ENCODE measurements at regions not wholly inside any gene's neighbourhood (a gene's known extent, or its start where the extent isn't known, plus 50 kb on each side); places are given as distances from the start of the nearest gene placed in this dataset.
"Not testable (repeated sequence)": the region's sequence is repeated elsewhere in the genome, so short reads cannot be mapped to it uniquely, and the experiment has no call there.

DNA sequence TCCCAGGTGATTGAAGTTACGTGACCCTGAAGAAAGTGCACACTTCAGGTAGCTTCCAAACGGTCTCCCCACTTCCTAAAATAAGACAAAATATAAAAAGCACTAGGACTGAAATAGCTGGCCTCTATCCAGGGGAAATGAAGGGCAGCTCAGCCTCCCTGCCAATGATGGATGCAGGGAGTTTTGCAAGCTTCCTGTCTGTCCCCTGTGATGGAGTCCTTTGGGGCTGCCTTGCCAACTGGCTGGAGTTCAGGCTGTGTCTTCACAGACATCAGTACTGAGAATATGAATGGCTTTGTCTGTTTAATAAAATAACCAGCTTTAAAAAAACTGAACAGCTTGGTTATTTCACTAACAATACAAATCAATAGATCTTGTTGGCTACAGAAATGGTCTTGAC is 101.4 kb upstream of the GPR12 start:
- CTCF ChIA-PET, result no interaction called here

DNA sequence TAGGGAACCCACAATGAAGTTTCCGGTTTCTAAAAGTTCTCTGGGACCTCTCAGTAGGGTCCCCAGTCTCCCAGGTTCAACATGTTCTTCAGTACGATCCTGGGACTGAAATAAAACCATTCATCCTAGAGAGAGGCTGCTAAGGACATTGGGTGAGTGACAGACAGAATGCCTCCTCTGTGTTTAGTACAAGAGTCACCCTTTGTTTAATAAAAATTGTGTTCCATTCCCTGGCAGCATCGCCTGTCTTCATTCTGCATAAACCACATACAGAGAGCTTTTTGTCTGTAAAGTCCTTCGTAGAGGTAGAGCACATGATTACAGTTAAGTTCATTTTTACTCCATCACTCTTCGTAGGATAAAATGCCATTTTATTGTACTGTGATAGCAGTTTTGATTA is 95.3 kb upstream of the GPR12 start:
- no peak for DNase-seq (ENCODE audit: extremely low spot score)
- POLR2A ChIA-PET, result no interaction called here
- TF ChIP-seq SP1 (IDR thresholded peaks at IDR 0.05), result no peak
- TF ChIP-seq L3MBTL2 (conservative IDR thresholded peaks at IDR 0.05), result no peak
- TF ChIP-seq FOXA1 (IDR thresholded peaks at IDR 0.05), result no peak
- TF ChIP-seq FOXM1 (IDR thresholded peaks at IDR 0.05; ENCODE audit: borderline replicate concordance), result no peak
- no peak for TF ChIP-seq ZNF384 (IDR thresholded peaks at IDR 0.05)
- TF ChIP-seq FOXK2 (IDR thresholded peaks at IDR 0.05), result no peak
- no peak for TF ChIP-seq LEF1 (IDR thresholded peaks at IDR 0.05; ENCODE audit: borderline replicate concordance)
- no peak for TF ChIP-seq NFRKB (IDR thresholded peaks at IDR 0.05)
- no peak for TF ChIP-seq SUZ12 (IDR thresholded peaks at IDR 0.05)
- no peak for TF ChIP-seq BHLHE40 (IDR thresholded peaks at IDR 0.05; ENCODE audit: borderline replicate concordance)
- TF ChIP-seq TARDBP (IDR thresholded peaks at IDR 0.05), result no peak
- no peak for TF ChIP-seq HDGF (IDR thresholded peaks at IDR 0.05; ENCODE audit: borderline replicate concordance)
- TF ChIP-seq, protein P1, sequence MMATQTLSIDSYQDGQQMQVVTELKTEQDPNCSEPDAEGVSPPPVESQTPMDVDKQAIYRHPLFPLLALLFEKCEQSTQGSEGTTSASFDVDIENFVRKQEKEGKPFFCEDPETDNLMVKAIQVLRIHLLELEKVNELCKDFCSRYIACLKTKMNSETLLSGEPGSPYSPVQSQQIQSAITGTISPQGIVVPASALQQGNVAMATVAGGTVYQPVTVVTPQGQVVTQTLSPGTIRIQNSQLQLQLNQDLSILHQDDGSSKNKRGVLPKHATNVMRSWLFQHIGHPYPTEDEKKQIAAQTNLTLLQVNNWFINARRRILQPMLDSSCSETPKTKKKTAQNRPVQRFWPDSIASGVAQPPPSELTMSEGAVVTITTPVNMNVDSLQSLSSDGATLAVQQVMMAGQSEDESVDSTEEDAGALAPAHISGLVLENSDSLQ (IDR thresholded peaks at IDR 0.05), result no peak
- no peak for TF ChIP-seq ARNT (IDR thresholded peaks at IDR 0.05)
- no peak for TF ChIP-seq ELF4 (IDR thresholded peaks at IDR 0.05)
- CTCF ChIA-PET, result interaction anchor here (1.1 kb wide), 1 partner anchor 17 kb away, joined by 6 read pairs; no protein-coding TSS in a partner anchor

More for the DNA sequence above, 101.4 kb upstream of the GPR12 start:
- DNase-seq (ENCODE audit: extremely low spot score), result no peak
- TF ChIP-seq CTBP1 (IDR thresholded peaks at IDR 0.05; ENCODE audit: borderline replicate concordance), result no peak
- POLR2A ChIA-PET, result no interaction called here

DNA sequence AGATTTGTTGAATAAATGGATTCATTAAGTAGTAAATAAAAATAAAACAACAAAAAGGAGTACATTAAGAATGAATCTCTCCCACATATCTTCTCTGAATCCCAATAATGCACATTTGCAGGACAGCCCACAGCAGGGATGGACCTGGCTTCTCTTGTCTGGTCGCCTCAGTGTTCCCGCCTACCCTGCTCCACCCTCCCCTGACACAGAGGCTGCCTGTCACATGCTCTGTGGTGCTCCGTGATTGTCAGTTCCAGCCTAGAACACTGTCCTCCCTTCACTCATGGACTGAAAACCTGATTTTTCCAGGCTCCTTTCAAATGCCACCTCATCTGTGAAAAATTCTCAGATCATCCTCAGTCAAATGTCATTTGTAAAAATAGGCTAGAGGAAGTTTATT is 94.5 kb upstream of the GPR12 start:
- ChIA-PET POLR2A (no interaction called here), CTCF (no interaction called here)
- TF ChIP-seq ARNT (IDR thresholded peaks at IDR 0.05) (no peak), BHLHE40 (IDR thresholded peaks at IDR 0.05; ENCODE audit: borderline replicate concordance) (no peak), FOXA1 (IDR thresholded peaks at IDR 0.05) (no peak), ELF4 (IDR thresholded peaks at IDR 0.05) (no peak), LEF1 (IDR thresholded peaks at IDR 0.05; ENCODE audit: borderline replicate concordance) (no peak), HDGF (IDR thresholded peaks at IDR 0.05; ENCODE audit: borderline replicate concordance) (no peak), TARDBP (IDR thresholded peaks at IDR 0.05) (no peak), FOXK2 (IDR thresholded peaks at IDR 0.05) (no peak), FOXM1 (IDR thresholded peaks at IDR 0.05; ENCODE audit: borderline replicate concordance) (no peak), L3MBTL2 (conservative IDR thresholded peaks at IDR 0.05) (no peak), ZNF384 (IDR thresholded peaks at IDR 0.05) (no peak)
- TF ChIP-seq, protein P1 (IDR thresholded peaks at IDR 0.05), result no peak
- DNase-seq (ENCODE audit: extremely low spot score), result no peak

DNA sequence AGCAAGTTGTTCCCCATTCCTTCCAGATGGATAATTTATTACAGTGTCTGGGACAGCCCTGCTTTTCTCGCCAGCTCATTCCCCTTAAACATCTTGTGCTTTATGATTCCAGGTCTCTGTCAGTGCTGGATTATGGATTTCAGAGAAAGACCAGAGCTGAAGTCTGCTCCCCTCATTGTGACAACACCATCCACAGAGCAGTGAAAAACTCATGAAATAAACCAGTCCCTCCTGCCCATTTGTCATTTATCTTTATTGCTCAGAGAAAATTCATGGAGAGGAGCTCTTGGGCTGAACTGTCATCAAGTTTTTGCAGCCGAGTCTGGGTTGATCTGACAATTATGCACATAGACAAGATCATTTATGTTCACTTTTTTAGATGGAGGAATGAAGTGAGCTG is 92.7 kb upstream of the GPR12 start:
- DNase-seq (ENCODE audit: extremely low spot score), result no peak
- TF ChIP-seq FOXM1 (IDR thresholded peaks at IDR 0.05; ENCODE audit: borderline replicate concordance), result no peak
- no peak for TF ChIP-seq LEF1 (IDR thresholded peaks at IDR 0.05; ENCODE audit: borderline replicate concordance)
- TF ChIP-seq HDGF (IDR thresholded peaks at IDR 0.05; ENCODE audit: borderline replicate concordance), result no peak
- no peak for TF ChIP-seq L3MBTL2 (conservative IDR thresholded peaks at IDR 0.05)
- no peak for TF ChIP-seq FOXK2 (IDR thresholded peaks at IDR 0.05)
- TF ChIP-seq ARNT (IDR thresholded peaks at IDR 0.05), result no peak
- TF ChIP-seq, protein P1 (IDR thresholded peaks at IDR 0.05), result no peak
- no peak for TF ChIP-seq ELF4 (IDR thresholded peaks at IDR 0.05)
- TF ChIP-seq BHLHE40 (IDR thresholded peaks at IDR 0.05; ENCODE audit: borderline replicate concordance), result no peak
- no peak for TF ChIP-seq SUZ12 (IDR thresholded peaks at IDR 0.05)
- TF ChIP-seq NFRKB (IDR thresholded peaks at IDR 0.05), result no peak
- no peak for TF ChIP-seq CTBP1 (IDR thresholded peaks at IDR 0.05; ENCODE audit: borderline replicate concordance)
- TF ChIP-seq SP1 (IDR thresholded peaks at IDR 0.05), result no peak
- TF ChIP-seq TARDBP (IDR thresholded peaks at IDR 0.05), result no peak
- no peak for TF ChIP-seq FOXA1 (IDR thresholded peaks at IDR 0.05)
- no peak for TF ChIP-seq ZNF384 (IDR thresholded peaks at IDR 0.05)
- ChIA-PET CTCF (interaction anchor here (0.6 to 1.1 kb wide), 2 partner anchors 20 to 247 kb away, joined by 3 to 5 read pairs; no protein-coding TSS in a partner anchor), POLR2A (no interaction called here)

DNA sequence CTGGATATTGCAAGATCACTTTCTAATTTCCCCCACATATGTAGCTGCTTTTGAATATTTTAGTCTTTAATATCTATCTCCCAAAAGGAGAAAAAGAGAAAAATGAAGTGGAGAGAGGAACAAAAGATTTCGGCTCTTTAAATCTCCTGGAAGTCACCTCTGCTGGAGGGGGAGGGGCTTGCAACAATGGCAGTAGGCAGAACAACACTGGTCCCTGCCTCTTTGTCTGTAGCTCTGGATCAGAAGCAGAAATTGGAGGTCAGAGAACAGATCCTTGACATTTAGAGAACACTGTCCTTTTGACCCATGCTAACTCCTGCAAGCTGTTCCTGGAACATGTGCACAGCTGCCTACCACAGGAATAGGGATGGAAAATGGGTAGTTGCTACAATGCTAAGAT is 86.7 kb upstream of the GPR12 start:
- TF ChIP-seq NFRKB (IDR thresholded peaks at IDR 0.05), result no peak
- no peak for TF ChIP-seq FOXM1 (IDR thresholded peaks at IDR 0.05; ENCODE audit: borderline replicate concordance)
- no peak for TF ChIP-seq FOXK2 (IDR thresholded peaks at IDR 0.05)
- TF ChIP-seq ARNT (IDR thresholded peaks at IDR 0.05), result no peak
- no peak for TF ChIP-seq CTBP1 (IDR thresholded peaks at IDR 0.05; ENCODE audit: borderline replicate concordance)
- TF ChIP-seq ELF4 (IDR thresholded peaks at IDR 0.05), result no peak
- TF ChIP-seq, protein P1 (IDR thresholded peaks at IDR 0.05), result no peak
- no peak for TF ChIP-seq FOXA1 (IDR thresholded peaks at IDR 0.05)
- no peak for TF ChIP-seq SUZ12 (IDR thresholded peaks at IDR 0.05)
- ChIA-PET CTCF (no interaction called here), POLR2A (interaction anchor here (0.6 kb wide), 1 partner anchor 129 kb away, joined by 3 read pairs; no protein-coding TSS in a partner anchor)
- no peak for DNase-seq (ENCODE audit: extremely low spot score)

DNA sequence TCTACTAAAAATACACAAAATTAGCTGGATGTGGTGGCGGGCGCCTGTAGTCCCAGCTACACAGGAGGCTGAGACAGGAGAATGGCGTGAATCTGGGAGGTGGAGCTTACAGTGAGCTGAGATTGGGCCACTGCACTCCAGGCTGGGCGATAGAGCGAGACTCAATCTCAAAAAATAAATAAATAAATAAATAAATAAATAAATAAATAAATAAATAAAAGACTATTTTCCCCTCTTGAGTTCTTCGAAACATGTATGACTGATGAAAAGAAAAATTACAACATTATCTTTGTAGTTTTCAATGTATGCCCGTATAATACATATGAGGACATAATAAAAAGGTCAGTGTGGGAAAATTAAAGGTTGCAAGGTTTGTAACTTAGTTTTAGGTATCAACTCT is 84.5 kb upstream of the GPR12 start:
- POLR2A ChIA-PET; CTCF ChIA-PET; DNase-seq (ENCODE audit: extremely low spot score): not testable (repeated sequence)
